GM21786 (cell line): ENCODE measurements at regions not wholly inside any gene's neighbourhood (a gene's known extent, or its start where the extent isn't known, plus 50 kb on each side); places are given as distances from the start of the nearest gene placed in this dataset.
"Not testable (repeated sequence)": the region's sequence is repeated elsewhere in the genome, so short reads cannot be mapped to it uniquely, and the experiment has no call there.

Experiments used
- ATAC-seq: cut with Tn5 transposase; IDR thresholded peaks from one replicate; pipeline ENCODE4 v1.9.1; 2021; ENCODE audit not compliant: unreplicated experiment

DNA sequence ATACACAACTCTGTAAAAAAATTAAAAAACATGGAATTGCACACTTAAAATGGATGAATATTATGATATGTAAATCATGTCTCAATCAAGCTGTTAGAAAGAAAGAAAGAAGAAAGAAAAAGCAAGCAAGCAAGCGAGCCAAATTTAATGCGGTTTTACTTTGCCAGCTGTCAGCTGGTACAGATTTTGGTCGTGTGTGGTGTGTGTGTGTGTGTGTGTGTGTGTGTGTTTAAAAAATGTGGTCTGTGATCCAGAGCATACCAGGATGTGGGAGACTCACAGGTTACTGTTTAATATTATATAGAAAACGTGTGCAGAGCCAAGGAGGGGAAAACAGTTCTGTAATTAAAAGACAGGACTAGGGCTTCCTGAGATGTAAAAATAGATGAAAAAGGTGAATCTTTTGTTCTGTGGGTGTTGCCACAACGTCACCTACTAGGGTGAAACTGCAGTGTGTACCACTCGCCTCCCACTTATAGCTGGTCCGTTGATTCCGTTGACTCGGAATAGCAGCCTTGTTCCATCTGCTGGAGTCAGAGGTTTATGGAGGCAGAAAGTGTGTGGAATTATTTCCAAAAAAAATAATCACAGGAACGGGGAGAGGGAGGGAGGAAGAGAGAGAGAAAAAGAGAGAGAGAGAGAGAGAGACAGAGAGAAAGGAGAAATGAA lies 197.7 kb downstream of the BCAS1 start:
- peak; percentile 46 for ATAC-seq

DNA sequence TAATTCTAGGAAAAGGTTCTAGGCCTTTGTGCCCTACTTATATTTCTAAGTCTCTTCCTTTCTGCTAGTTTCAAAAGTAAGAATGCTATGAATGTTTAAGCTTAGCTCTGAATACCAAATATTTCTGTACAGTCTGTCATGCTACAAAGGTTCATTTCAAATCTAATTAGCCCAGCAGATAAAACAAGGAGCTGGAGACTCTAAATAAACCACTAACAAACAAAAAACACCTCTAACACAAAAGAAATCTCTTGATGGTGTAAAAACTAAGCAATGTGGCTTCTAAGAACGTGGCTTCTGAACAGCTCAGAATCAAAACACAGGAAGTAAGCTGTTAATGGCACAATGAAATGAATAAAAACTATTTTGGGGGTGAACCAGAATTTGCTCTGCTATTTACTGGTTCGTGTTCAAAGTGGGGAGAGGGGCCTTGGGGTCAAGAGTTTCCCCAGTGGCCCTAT lies 198.3 kb downstream of the BCAS1 start:
- no peak for ATAC-seq

DNA sequence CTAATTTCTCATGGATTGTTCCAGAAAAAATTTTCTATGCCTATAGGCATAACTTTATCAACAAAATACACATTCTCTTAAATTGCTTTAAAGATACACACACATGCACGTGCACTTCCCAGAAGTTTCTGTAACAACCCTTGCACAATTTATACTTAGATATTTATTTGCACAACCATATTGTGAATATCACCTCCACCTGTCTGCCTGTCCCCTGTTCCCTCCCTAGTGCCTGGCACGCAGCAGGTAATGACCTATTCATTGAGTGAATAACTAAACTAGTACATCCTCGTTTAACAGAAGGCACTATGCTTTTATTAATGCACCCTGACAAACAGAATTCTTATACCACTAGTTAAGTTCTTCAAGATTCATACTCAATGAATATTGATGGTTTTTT lies 198.9 kb downstream of the BCAS1 start:
- ATAC-seq = no peak

DNA sequence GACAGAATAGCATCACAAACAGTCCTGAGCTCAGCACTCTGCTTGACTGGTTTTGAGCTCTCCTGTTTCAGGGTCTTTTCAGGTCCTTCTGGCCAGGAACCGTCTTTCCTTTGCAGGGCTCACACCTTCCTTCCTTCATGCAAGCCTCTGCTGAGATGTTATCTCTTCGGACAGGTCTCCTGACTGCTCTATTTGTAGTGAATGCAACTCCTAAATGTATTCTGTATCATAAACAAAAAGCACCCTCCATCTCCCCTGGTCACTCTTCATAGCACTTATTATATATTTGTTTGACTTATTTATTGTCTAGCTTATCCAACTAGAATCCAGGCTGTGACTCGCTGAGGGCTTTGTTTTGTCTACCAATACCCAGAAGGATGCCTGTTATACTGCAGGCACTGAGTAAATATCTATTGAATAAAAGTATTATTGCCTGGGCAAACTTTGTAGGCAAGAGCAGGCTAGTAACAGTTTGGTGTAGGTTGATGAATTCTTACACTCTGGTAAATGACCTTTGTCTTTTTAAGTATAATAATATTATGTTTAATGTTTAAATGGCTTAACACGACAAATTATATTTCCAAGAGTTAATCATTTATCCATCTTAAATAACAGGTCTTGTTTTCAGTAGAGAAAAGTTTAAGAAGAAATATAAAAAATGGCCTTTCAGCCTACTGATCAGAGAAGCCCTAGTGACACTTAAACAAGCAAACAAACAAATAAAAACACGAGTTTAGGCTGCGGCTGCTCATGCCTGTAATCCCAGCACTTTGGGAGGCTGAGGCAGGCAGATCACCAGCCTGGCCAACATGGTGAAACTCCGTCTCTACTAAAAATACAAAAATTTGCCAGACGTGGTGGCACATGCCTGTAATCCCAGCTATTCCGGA lies 199.7 kb downstream of the BCAS1 start:
- no peak for ATAC-seq

DNA sequence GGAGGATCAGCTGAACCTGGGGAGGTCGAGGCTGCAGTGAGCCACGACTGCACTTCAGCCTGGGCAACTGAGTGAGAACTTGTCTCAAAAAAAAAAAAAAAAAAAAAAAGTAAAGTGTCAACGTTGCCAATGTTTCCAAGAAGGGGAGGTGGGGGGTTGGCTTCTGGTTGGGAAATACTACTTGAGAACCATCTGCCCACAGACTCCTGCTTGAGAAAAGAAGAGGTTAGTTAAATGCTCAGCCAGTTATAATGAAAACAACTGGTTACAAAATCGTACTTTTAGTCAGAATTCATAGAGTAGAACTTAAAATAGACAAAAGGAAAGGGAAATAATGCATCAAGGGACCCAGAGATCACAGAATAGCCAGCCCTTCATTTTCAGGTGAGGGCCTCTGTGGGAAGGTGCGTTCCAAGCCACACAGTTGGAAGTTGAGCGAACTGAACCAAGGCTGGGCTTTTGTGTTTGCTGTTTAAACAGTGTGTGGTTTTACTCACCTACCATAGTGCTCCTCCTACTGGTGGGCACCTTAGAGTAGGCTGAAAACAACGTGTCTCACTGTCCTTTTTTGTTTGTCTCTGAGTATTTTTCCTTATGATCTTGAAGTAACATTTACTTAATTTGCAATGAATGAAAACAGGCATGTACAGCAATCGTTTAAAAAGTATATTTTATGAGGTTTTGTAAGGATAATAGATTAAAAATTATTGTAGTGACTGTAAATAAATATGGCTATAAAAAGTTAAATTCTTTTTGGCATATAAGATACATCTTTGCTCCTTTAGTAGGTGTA lies 200.7 kb downstream of the BCAS1 start:
- ATAC-seq = no peak

DNA sequence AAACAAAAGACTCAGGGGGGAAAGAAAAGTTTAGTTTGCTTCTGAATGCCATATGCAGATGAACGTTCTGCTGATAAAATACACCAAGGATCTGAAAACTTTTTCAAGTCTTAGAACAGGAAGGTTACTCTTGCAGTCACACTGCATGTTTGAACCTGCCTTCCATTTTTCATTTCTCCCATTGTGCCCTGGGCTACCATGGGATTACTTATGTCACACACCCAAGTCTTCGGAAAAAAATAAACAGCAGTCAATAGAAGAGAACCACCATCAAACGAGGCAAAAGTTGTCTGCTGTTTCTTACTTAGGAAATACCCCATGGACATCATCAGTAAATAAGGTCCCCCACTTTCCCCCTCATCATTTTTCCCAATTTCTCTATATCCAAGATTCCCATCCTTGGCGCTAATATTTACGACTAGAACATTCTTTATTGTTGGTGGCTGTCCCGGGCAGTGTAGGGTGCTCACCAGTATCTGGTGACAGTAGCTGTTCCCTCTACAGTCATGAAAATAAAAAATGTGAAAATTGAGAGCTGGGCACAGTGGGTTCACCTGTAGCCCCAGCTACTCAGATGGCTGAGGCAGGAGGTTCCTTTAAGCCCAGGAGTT lies 202.5 kb downstream of the BCAS1 start:
- ATAC-seq = no peak

DNA sequence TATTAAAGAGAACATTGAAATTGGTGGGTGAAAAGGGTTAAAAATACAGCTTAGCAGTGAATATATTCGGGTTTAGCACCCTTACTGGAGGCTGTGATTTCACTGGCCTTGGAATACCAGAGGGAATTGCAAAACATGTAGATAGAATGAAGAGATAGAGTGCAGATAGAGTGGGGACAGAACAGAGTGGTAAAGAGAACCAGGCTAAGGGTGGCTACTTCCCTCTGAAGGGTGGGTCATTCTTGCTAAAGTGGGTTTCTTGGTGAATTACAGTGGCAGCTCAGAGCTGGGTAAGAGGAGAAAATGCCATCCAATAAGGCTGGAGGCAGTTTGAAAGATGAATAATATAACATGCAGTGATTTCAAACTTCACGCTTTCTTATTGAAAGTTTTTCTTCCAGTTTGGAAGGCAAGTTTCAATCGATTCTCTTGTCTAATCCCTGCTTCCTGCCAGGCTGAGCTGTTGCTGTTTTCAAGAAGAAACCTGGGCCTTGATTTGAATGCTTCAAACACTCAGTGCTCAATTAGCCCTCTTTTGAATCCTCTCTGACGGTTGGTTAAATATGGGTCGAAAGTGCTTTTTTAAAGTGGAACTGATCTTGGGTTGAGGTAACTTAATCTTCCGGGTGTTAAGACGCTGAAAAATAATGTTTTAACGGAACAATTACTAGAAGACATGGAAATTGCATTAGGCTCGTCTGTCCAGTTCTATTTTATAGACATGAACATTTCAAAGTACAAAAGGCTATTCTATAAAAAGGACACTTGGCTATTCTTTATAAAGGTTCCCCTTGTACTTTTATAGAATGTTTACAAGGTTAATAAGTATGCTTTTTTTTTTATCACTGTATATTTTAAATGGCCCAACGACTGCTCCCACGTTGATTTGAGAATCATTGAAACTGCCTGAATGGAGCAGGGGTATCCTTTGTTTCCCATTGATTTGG lies 203.3 kb downstream of the BCAS1 start:
- peak; percentile 46 for ATAC-seq

DNA sequence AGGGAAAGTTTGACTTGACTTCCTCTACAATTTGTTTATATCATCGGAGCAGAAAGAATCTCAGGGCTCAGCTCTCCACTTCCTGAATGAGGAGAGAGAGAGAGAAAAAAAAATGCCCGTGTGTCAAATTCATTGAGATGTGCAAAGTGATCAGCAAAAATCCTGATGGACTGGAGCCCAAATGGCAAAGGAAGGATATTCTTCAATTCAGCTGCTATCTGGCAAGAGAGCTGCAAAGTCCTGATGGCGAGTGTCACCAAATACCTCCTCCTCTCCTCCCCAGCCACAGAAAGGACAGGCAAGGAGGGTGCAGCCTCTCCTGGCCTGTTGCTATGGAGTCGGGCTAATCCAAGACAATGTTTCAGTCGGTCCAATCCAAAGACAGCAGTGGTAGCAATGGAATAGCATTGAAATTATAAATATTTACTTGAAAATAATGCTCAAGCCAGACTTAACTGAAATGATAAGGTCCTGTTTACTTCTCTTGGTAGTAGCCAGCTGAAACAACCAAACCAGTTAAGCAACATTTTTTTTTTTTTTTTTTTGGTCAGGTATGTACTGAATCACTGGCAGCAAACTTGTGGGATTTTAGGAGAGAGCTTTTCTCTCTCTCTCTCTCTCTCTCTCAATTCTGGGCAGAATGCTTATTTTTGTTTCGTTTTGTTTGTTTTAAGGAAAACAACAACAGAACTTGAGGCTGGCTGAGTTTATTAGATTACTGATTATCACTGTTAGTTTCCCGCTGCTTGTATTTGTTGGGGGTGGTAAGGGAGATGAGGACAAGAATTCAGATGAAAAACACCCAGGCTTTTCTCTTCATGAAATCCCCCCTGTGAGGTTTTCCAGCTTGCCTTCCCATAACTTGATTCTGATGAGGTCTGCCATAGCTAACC lies 204.2 kb downstream of the BCAS1 start:
- ATAC-seq = no peak

DNA sequence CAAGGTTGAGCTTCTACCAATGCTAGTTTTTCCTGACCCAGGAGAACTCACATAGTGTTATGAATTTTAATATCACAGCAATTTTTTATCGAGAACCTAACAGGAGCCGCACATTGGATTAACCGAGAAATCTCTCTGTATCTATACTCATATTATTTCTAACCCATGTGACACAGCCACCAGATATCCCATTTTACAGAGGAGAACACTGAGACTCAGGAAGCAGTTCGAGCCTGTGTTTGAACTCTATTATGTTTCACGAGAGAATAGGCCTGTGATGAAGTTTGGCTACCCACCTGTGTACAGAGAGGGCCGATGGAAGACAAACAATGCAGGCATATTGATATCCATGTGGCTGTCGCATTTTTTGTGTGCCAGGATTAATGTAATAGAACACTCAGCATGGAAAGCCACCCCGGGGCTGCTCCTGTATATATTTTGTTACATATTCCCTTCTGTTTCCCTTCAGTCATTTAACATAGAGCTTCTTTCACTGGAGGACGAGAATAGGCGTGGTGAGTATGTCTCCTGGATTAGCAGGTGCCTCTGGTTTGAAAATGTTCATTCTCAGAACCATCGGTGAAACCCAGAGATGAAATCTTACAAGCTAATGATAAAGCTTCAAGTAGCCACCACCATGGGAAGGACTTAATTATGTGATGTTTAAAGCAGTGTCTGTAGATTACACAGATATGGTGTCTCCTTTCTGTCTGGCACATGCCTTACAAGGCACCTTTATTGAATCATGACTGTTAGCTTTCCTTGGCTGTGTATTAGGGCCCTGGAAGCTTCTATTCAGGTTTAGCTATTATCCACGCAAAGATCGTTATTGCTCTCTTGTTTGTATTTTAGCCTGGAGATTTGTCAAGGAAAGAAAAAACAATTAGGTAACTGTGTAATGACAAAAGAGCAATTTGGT lies 205.4 kb downstream of the BCAS1 start:
- ATAC-seq = not testable (repeated sequence)

DNA sequence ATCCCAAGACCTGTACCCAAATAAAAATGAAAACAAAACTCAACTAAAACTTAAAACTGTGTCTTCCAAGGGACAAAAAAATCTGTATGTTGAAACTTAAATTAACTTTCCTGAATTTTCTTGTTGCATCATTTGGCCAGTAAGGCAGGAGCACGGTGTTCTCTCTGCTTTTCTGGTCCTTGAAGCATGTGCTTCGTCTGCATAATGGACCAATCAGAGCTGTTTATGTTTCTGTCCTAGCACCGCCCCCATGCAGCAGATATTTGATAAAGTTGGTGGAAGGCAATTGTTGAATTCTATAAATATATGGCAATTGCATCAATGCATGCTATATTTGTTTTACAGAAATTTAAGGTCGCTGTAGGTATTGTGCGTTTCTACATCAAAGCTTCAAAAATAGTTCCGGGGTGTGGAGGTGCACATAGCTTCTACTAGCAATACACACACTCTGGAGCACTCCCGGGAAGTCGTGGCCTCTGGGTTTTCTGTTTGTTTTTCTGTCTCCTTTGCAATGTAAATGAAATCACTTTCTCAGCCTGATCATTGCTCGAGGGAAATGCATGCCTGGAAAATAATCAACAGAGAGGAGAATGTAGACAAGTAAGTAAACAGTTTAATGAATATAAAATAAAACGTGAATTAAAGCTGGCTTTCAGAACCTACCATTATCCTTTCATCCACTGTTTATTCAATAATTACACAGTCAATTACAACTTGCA lies 206.3 kb downstream of the BCAS1 start:
- ATAC-seq = not testable (repeated sequence)

DNA sequence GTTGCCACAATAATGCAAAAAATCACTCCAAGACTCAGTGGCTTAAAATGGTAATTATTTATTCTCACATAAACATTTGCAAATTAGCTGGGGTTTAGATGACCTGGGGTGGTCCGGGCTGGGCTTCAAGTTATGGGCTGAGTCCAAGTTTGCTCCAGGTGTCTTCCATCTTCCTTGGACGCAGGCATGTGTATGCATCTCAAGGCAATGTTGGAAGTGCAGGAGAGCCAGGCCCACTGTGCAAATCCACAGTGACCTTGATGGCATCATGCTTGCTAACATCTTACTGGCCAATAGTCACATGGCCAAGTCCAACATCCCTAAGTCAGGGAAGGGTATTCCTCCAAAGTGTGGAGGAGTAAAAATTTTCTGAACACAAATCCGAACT lies 206.9 kb downstream of the BCAS1 start:
- not testable (repeated sequence) for ATAC-seq

DNA sequence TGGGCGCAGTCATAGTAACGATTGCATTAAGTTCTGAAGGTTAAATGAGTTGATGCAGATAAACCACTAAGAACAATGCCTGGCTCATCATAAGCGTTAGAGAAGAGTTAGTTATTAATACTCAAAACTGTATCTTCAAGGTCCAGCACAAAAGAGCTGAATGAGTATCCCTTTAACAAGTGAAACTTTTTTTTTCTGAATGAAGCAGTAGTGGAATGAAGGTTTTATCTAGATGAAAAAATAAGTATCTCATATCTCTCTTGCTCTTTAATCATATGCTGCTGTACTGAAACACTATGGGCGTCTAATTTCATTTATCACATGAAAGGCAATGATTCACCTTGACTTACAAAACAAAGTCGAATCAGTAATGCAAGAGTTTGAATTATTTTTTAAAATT lies 207.4 kb downstream of the BCAS1 start:
- ATAC-seq = not testable (repeated sequence)

DNA sequence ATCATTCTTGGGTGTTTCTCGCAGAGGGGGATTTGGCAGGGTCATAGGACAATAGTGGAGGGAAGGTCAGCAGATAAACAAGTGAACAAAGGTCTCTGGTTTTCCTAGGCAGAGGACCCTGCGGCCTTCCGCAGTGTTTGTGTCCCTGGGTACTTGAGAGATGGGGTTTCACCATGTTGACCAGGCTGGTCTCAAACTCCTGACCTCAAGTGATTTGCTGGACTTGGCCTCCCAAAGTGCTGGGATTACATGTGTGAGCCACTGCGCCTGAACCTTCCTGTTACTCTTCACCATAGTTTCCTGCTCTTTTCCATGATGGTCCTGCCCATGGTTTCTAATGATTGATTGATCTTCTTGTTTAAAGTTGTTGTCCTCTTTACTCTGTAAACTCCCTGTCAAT lies 207.9 kb downstream of the BCAS1 start:
- ATAC-seq = not testable (repeated sequence)

DNA sequence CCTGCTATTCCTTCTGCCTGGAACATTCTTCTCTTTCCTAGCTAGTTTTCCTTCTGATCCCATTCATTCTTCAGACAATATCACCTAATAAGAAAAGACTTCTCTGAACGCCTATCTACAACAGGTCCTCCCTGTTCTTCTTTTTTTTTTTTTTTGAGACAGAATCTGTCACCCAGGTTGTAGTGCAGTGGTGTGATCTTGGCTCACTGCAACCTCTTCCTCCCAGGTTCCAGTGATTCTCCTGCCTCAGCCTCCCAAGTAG lies 208.3 kb downstream of the BCAS1 start:
- ATAC-seq = not testable (repeated sequence)

DNA sequence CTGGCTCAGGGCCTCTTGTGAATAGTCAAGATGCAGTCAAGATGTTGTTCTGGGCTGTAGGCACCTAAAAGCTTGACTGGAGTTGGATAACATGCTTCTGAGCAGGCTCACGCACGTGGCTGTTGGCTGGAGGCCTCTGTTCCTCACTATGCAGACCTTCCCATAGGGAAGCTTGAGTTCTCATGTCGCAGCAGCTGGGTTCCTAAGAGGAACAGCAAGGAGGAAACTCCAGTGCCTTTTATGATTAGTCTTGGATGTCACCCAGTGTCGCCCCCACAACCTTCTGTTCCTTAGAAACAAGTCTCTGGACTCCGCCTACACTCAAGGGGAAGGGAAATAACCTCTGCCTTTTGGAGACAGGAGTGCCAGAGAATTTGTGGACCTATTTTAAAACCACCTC lies 210.7 kb downstream of the BCAS1 start:
- ATAC-seq = no peak

DNA sequence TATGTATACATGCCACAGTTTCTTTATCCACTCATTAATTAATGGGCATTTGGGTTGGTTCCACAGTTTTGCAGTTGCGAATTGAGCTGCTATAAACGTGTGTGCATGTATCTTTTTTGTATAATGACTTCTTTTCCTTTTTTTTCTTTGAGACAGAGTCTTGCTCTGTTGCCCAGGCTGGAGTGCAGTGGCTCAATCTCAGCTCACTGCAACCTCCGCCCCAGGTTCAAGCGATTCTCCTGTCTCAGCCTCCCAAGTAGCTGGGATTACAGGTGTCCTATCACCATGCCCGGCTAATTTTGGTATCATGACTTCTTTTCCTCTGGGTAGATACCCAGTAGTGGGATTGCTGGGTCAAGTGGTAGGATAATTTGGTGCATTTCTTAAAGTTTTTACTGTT lies 211.4 kb downstream of the BCAS1 start:
- not testable (repeated sequence) for ATAC-seq

DNA sequence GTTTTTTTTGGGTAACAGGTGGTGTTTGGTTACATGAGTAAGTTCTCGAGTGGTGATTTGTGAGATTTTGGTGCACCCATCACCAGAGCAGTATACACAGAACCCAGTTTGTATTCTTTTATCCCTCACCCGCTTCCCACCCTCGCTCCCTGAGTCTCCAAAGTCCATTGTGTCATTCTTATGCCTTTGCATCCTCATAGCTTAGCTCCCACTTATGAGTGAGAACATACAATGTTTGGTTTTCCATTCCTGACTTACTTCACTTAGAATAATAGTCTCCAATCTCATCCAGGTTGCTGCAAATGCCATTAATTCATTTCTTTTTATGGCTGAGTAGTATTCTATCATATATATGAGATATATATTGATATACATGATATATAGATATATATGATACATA lies 211.9 kb downstream of the BCAS1 start:
- ATAC-seq = not testable (repeated sequence)
